GM12878 (cell line): ENCODE measurements at regions not wholly inside any gene's neighbourhood (a gene's known extent, or its start where the extent isn't known, plus 50 kb on each side); places are given as distances from the start of the nearest gene placed in this dataset.

Experiments used
- ATAC-seq: fragments of 200-7000 bp; cut with Tn5 transposase; 3 replicates; pipeline ENCODE4 v1.9.1; 2020; ENCODE audit warnings: mild to moderate bottlenecking, moderate library complexity
- BruUV-seq: library from RNA; stranded (reverse); fragments of 400-500 nt; replicated peaks from 2 replicates; lab custom pipeline; 2021; lab: Mats Ljungman, UMichigan
- CTCF ChIA-PET: fragments of 300-600 bp; sonication (Branson Sonifier 250); formaldehyde crosslinking; extraction: SDS; loops from one replicate; lab custom pipeline; 2021; ENCODE audit warnings: inconsistent platforms; lab: Yijun Ruan, JAX
- POLR2A ChIA-PET: fragments of 350-600 bp; formaldehyde crosslinking; extraction: SDS; loops from one replicate; lab custom pipeline; 2021; ENCODE audit warnings: inconsistent platforms; lab: Charles Lee
- RAD21 ChIA-PET: fragments of 300-600 bp; sonication (Branson Sonifier 250); formaldehyde crosslinking; loops from one replicate; lab custom pipeline; 2023; ENCODE audit warnings: antibody characterized with exemption; ENCODE audit not compliant: unreplicated experiment; lab: Charles Lee
- SMC1A ChIA-PET: fragments of 300-600 bp; sonication (Branson Sonifier 250); formaldehyde crosslinking; loops from one replicate; lab custom pipeline; 2023; ENCODE audit not compliant: unreplicated experiment, uncharacterized antibody; lab: Charles Lee
- DNase-seq: peaks from one replicate; pipeline ENCODE4 v3.0.0-alpha.2; 2011; ENCODE audit warnings: low read depth, low spot score
- FAIRE-seq: peaks from 3 replicates; lab custom pipeline; 2011; peaks lifted over from hg19 to GRCh38; lab: Jason Lieb, UNC
- H2AFZ ChIP-seq: 2 replicates; pipeline ENCODE4 v1.6.0; 2011; ENCODE audit warnings: low read depth, low read length, control low read depth; ENCODE audit not compliant: control insufficient read depth
- H3K27ac ChIP-seq: 2 replicates; pipeline ENCODE4 v1.5.1; 2011; ENCODE audit warnings: control low read depth; ENCODE audit not compliant: control insufficient read depth, insufficient read depth
- H3K27me3 ChIP-seq, 2 experiments: replicated peaks in 1 of 2; 2 replicates each; pipeline versions ENCODE4 v1.6.0 to v1.6.1; 2011; ENCODE audit warnings: low read length in 1 of 2; ENCODE audit not compliant: control insufficient read depth in 2 of 2, insufficient read depth in 2 of 2
- H3K36me3 ChIP-seq, 2 experiments: 2 replicates each; pipeline ENCODE4 v1.5.1; 2011; ENCODE audit warnings: low read length in 1 of 2; ENCODE audit not compliant: control insufficient read depth in 2 of 2, insufficient read depth in 2 of 2
- H3K4me1 ChIP-seq: 2 replicates; pipeline ENCODE4 v1.6.1; 2011; ENCODE audit warnings: mild to moderate bottlenecking, low read length, moderate library complexity, mixed read lengths; ENCODE audit not compliant: control insufficient read depth, insufficient read depth
- H3K4me2 ChIP-seq: 2 replicates; pipeline ENCODE4 v1.6.0; 2011; ENCODE audit warnings: control low read depth; ENCODE audit not compliant: control insufficient read depth, insufficient read depth
- H3K4me3 ChIP-seq: fragments of 200-600 bp; sonication (generic); 2 replicates; pipeline ENCODE4 v1.5.1; 2016
- H3K79me2 ChIP-seq: 2 replicates; pipeline ENCODE4 v1.6.0; 2011; ENCODE audit warnings: low read length; ENCODE audit not compliant: control insufficient read depth, insufficient read depth
- H3K9ac ChIP-seq: 2 replicates; pipeline ENCODE4 v1.8.0; 2011; ENCODE audit warnings: low read length, control low read depth, mixed read lengths; ENCODE audit not compliant: control insufficient read depth, insufficient read depth
- H3K9me3 ChIP-seq: replicated peaks from 3 replicates; pipeline ENCODE4 v1.5.1; 2011; ENCODE audit warnings: mild to moderate bottlenecking, low read length; ENCODE audit not compliant: control insufficient read depth, insufficient read depth
- H4K20me1 ChIP-seq: 2 replicates; pipeline ENCODE4 v1.6.0; 2011; ENCODE audit not compliant: control insufficient read depth, insufficient read depth
- BHLHE40 ChIP-seq, 2 experiments: fragments of 450-650 bp in 1 of 2; IDR thresholded peaks; 2 replicates each; pipeline ENCODE4 v1.6.1; 2011 to 2017; ENCODE audit warnings: low read depth in 2 of 2, borderline replicate concordance in 1 of 2, improper control_type of control experiment in 1 of 2, low read length in 1 of 2, mild to moderate bottlenecking in 1 of 2
- CHD4 ChIP-seq: fragments of 200-600 bp; sonication (generic); IDR thresholded peaks from 2 replicates; pipeline ENCODE4 v1.6.1; 2016; ENCODE audit warnings: mild to moderate bottlenecking
- FOXK2 ChIP-seq: fragments of 450-650 bp; IDR thresholded peaks from 2 replicates; pipeline ENCODE4 v1.6.1; 2017; ENCODE audit warnings: mild to moderate bottlenecking, moderate library complexity
- HDAC6 ChIP-seq: fragments of 200-600 bp; sonication (generic); IDR thresholded peaks from one replicate; pipeline ENCODE4 v1.8.0; 2017; ENCODE audit warnings: antibody characterized with exemption; ENCODE audit not compliant: unreplicated experiment
- IKZF2 ChIP-seq, 2 experiments: fragments of 450-650 bp; IDR thresholded peaks; 2 replicates each; pipeline ENCODE4 v1.6.1; 2017; ENCODE audit warnings: mild to moderate bottlenecking in 2 of 2, moderate library complexity in 2 of 2
- MAX ChIP-seq: IDR thresholded peaks from 2 replicates; pipeline ENCODE4 v1.6.1; 2012; ENCODE audit warnings: low read depth, low read length, improper control_type of control experiment
- NFYA ChIP-seq: IDR thresholded peaks from 2 replicates; pipeline ENCODE4 v1.6.1; 2011; ENCODE audit warnings: low read depth, mild to moderate bottlenecking, low read length, improper control_type of control experiment, borderline replicate concordance
- POLR2AphosphoS2 ChIP-seq: IDR thresholded peaks from 2 replicates; pipeline ENCODE4 v1.6.1; 2011; ENCODE audit warnings: low read depth, mild to moderate bottlenecking, low read length, improper control_type of control experiment, moderate library complexity
- SIX5 ChIP-seq: IDR thresholded peaks from 2 replicates; pipeline ENCODE4 v1.6.1; 2011; ENCODE audit warnings: mild to moderate bottlenecking, low read depth, low read length, moderate library complexity; ENCODE audit not compliant: severe bottlenecking
- SREBF2 ChIP-seq: IDR thresholded peaks from 2 replicates; pipeline ENCODE4 v1.6.1; 2012; ENCODE audit warnings: mild to moderate bottlenecking, low read length
- TCF7 ChIP-seq: IDR thresholded peaks from 2 replicates; pipeline ENCODE4 v1.6.1; 2014; ENCODE audit warnings: antibody characterized with exemption, borderline replicate concordance
- WGBS: methylation state at CpG from one replicate; pipeline ENCODE4 v1.1.6; 2016; ENCODE audit warnings: low lambda C conversion rate; ENCODE audit not compliant: insufficient replicate concordance, insufficient coverage; ENCODE audit errors: missing lambda C conversion rate; 5-methylcytosine and 5-hydroxymethylcytosine counted together
- in situ Hi-C: fragments of 300-500 bp; cut with MboI; formaldehyde crosslinking; loops from 9 replicates; pipeline ENCODE4 v1.14.3; 2018; ENCODE audit warnings: mixed read lengths
- intact Hi-C: fragments of 100-400 bp; cut with micrococcal nuclease; formaldehyde crosslinking; loops from one replicate; pipeline ENCODE4 v1.14.2; 2022; ENCODE audit not compliant: unreplicated experiment
- TF ChIP-seq, protein P1 (sequence below): fragments of 450-650 bp; IDR thresholded peaks from 2 replicates; pipeline ENCODE4 v1.6.1; 2016; ENCODE audit warnings: mild to moderate bottlenecking, moderate library complexity, borderline replicate concordance
- TF ChIP-seq, protein P2 (sequence below): fragments of 450-650 bp; IDR thresholded peaks from 2 replicates; pipeline ENCODE4 v1.6.1; 2017; ENCODE audit warnings: antibody characterized with exemption, mild to moderate bottlenecking, moderate library complexity
- TF ChIP-seq, protein P3 (sequence below): fragments of 450-650 bp; IDR thresholded peaks from 2 replicates; pipeline ENCODE4 v1.6.1; 2014; ENCODE audit warnings: mild to moderate bottlenecking

- no peak for DNase-seq
- ChIA-PET POLR2A (no interaction called here), RAD21 (interaction anchor here (0.6 kb wide), 1 partner anchor 28 kb away, joined by 3 read pairs; no protein-coding TSS in a partner anchor), CTCF (no interaction called here), SMC1A (interaction anchor here (1.0 to 2.8 kb wide), 4 partner anchors 8 to 94 kb away, joined by 3 to 11 read pairs (median 5); no protein-coding TSS in a partner anchor)
- H3K4me2 ChIP-seq: no peak overlapping the region
- TF ChIP-seq MAX (no peak), FOXK2 (no peak), TCF7 (no peak), SIX5 (no peak), HDAC6 (no peak), SREBF2 (no peak), NFYA (no peak), BHLHE40 (IDR thresholded peaks at IDR 0.05; ENCODE audit: borderline replicate concordance in 1 of 2, low read depth in 2 of 2, low read length in 1 of 2) (no peak), CHD4 (no peak), POLR2AphosphoS2 (no peak), IKZF2 (IDR thresholded peaks at IDR 0.05) (no peak)
- TF ChIP-seq, protein P1, sequence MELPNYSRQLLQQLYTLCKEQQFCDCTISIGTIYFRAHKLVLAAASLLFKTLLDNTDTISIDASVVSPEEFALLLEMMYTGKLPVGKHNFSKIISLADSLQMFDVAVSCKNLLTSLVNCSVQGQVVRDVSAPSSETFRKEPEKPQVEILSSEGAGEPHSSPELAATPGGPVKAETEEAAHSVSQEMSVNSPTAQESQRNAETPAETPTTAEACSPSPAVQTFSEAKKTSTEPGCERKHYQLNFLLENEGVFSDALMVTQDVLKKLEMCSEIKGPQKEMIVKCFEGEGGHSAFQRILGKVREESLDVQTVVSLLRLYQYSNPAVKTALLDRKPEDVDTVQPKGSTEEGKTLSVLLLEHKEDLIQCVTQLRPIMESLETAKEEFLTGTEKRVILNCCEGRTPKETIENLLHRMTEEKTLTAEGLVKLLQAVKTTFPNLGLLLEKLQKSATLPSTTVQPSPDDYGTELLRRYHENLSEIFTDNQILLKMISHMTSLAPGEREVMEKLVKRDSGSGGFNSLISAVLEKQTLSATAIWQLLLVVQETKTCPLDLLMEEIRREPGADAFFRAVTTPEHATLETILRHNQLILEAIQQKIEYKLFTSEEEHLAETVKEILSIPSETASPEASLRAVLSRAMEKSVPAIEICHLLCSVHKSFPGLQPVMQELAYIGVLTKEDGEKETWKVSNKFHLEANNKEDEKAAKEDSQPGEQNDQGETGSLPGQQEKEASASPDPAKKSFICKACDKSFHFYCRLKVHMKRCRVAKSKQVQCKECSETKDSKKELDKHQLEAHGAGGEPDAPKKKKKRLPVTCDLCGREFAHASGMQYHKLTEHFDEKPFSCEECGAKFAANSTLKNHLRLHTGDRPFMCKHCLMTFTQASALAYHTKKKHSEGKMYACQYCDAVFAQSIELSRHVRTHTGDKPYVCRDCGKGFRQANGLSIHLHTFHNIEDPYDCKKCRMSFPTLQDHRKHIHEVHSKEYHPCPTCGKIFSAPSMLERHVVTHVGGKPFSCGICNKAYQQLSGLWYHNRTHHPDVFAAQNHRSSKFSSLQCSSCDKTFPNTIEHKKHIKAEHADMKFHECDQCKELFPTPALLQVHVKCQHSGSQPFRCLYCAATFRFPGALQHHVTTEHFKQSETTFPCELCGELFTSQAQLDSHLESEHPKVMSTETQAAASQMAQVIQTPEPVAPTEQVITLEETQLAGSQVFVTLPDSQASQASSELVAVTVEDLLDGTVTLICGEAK: no peak
- TF ChIP-seq, protein P2, sequence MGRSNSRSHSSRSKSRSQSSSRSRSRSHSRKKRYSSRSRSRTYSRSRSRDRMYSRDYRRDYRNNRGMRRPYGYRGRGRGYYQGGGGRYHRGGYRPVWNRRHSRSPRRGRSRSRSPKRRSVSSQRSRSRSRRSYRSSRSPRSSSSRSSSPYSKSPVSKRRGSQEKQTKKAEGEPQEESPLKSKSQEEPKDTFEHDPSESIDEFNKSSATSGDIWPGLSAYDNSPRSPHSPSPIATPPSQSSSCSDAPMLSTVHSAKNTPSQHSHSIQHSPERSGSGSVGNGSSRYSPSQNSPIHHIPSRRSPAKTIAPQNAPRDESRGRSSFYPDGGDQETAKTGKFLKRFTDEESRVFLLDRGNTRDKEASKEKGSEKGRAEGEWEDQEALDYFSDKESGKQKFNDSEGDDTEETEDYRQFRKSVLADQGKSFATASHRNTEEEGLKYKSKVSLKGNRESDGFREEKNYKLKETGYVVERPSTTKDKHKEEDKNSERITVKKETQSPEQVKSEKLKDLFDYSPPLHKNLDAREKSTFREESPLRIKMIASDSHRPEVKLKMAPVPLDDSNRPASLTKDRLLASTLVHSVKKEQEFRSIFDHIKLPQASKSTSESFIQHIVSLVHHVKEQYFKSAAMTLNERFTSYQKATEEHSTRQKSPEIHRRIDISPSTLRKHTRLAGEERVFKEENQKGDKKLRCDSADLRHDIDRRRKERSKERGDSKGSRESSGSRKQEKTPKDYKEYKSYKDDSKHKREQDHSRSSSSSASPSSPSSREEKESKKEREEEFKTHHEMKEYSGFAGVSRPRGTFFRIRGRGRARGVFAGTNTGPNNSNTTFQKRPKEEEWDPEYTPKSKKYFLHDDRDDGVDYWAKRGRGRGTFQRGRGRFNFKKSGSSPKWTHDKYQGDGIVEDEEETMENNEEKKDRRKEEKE: no peak
- TF ChIP-seq, protein P3, sequence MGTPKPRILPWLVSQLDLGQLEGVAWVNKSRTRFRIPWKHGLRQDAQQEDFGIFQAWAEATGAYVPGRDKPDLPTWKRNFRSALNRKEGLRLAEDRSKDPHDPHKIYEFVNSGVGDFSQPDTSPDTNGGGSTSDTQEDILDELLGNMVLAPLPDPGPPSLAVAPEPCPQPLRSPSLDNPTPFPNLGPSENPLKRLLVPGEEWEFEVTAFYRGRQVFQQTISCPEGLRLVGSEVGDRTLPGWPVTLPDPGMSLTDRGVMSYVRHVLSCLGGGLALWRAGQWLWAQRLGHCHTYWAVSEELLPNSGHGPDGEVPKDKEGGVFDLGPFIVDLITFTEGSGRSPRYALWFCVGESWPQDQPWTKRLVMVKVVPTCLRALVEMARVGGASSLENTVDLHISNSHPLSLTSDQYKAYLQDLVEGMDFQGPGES: no peak
- no peaks in the 10 kb centered on the region for H3K4me1 ChIP-seq
- H3K9ac ChIP-seq: no peak overlapping the region
- H4K20me1 ChIP-seq: no peaks in the 10 kb centered on the region
- peak; percentile 27 for FAIRE-seq
- H3K4me3 ChIP-seq: no peak overlapping the region
- no peaks in the 10 kb centered on the region for H3K9me3 ChIP-seq
- 0% methylated on average over 2 of the region's 2 CpGs for WGBS
- H3K79me2 ChIP-seq: no peaks in the 10 kb centered on the region
- BruUV-seq: no TSS peak
- intact Hi-C loops: loop anchor here (5.0 kb wide), 1 partner anchor 207 kb away; no protein-coding TSS in a partner anchor
- no peak overlapping the region for H2AFZ ChIP-seq
- no peaks in the 10 kb centered on the region for H3K27me3 ChIP-seq
- no peaks in the 10 kb centered on the region for H3K36me3 ChIP-seq
- in situ Hi-C loops: no loop called here
- no peak for ATAC-seq
- H3K27ac ChIP-seq: no peak overlapping the region
Observed at GRCh38 chr14:42429401-42429800, 822.7 kb downstream of the LRFN5 start.
